ENCODE measurements at regions not wholly inside any gene's neighbourhood (a gene's known extent, or its start where the extent isn't known, plus 50 kb on each side); places are given as distances from the start of the nearest gene placed in this dataset.

DNA sequence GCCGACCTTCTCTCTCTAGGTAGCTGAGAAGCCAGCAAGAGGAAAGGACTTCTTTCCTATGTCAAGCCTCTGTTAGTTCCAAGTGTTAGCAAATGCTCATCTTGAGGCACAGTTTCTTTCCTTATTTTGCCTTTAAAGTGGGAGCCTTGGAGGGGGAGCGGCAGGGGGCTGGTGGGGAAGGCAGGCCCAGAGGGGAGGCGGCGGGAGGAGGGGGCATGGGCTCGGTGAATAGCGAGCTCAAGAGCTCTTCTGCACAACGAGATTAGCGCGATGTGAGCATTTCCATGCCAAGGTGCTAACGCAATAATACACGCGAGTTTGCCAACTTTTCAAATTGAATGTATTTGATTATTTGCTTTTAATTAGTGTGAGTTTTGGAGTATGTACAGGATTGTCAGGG, 372.6 kb downstream of the RPS6KC1 start:
- TF ChIP-seq CEBPB (IDR thresholded peaks at IDR 0.05): no peak
- TF ChIP-seq, protein P1, sequence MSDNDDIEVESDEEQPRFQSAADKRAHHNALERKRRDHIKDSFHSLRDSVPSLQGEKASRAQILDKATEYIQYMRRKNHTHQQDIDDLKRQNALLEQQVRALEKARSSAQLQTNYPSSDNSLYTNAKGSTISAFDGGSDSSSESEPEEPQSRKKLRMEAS (IDR thresholded peaks at IDR 0.05): no peak
- TF ChIP-seq EGR1 (IDR thresholded peaks at IDR 0.05): no peak
- TF ChIP-seq FOXM1 (IDR thresholded peaks at IDR 0.05; ENCODE audit: borderline replicate concordance, low read depth): no peak
- no peak for TF ChIP-seq CREB1 (IDR thresholded peaks at IDR 0.05; ENCODE audit: low read depth)
- TF ChIP-seq, protein P2, sequence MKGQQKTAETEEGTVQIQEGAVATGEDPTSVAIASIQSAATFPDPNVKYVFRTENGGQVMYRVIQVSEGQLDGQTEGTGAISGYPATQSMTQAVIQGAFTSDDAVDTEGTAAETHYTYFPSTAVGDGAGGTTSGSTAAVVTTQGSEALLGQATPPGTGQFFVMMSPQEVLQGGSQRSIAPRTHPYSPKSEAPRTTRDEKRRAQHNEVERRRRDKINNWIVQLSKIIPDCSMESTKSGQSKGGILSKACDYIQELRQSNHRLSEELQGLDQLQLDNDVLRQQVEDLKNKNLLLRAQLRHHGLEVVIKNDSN (IDR thresholded peaks at IDR 0.05): no peak
- TF ChIP-seq RAD21 (IDR thresholded peaks at IDR 0.05; ENCODE audit: low read depth): no peak
- no peak for TF ChIP-seq ZBTB7A (IDR thresholded peaks at IDR 0.05; ENCODE audit: low read depth)
- no peak for TF ChIP-seq TEAD4 (IDR thresholded peaks at IDR 0.05)
- no peak for TF ChIP-seq EP300 (IDR thresholded peaks at IDR 0.05; ENCODE audit: borderline replicate concordance)
- no peak for TF ChIP-seq NFIC (IDR thresholded peaks at IDR 0.05)
- TF ChIP-seq, protein P3, sequence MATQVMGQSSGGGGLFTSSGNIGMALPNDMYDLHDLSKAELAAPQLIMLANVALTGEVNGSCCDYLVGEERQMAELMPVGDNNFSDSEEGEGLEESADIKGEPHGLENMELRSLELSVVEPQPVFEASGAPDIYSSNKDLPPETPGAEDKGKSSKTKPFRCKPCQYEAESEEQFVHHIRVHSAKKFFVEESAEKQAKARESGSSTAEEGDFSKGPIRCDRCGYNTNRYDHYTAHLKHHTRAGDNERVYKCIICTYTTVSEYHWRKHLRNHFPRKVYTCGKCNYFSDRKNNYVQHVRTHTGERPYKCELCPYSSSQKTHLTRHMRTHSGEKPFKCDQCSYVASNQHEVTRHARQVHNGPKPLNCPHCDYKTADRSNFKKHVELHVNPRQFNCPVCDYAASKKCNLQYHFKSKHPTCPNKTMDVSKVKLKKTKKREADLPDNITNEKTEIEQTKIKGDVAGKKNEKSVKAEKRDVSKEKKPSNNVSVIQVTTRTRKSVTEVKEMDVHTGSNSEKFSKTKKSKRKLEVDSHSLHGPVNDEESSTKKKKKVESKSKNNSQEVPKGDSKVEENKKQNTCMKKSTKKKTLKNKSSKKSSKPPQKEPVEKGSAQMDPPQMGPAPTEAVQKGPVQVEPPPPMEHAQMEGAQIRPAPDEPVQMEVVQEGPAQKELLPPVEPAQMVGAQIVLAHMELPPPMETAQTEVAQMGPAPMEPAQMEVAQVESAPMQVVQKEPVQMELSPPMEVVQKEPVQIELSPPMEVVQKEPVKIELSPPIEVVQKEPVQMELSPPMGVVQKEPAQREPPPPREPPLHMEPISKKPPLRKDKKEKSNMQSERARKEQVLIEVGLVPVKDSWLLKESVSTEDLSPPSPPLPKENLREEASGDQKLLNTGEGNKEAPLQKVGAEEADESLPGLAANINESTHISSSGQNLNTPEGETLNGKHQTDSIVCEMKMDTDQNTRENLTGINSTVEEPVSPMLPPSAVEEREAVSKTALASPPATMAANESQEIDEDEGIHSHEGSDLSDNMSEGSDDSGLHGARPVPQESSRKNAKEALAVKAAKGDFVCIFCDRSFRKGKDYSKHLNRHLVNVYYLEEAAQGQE (IDR thresholded peaks at IDR 0.05; ENCODE audit: low read depth): no peak
- TF ChIP-seq TAF1 (IDR thresholded peaks at IDR 0.05; ENCODE audit: low read depth): no peak
- no peak for TF ChIP-seq YY1 (IDR thresholded peaks at IDR 0.05; ENCODE audit: low read depth)
- no peak for TF ChIP-seq TCF12 (IDR thresholded peaks at IDR 0.05; ENCODE audit: low read depth)

DNA sequence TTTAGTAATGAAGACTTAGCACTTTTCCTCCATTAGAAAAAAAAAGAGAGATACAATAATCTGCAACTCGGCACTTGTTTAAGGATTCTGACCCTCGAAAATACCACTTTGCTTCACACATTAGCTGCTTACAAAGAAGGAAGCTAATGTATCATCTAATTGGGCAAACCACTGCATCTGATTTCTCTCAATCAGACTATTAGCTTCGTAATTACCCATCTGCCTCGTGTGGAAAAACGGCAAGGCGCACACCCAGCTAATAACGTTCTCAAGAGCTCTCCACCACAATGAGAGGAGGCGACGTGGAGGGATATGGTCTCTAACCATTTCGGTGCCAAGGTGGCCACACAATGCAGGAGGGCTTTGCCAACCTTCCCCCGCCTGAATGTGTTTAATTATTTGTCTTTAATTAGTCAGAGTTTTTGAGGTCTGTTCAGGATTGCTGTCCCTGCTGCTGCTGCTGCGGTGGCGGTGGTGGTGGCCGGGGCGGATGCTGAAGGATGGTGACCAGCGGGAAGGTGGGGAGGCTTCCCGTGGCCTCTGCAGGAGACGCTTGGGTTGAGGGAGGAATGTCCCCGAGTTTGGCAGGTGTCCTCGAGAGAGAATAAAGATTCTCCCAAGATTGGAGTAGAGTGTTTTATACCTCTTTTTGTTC, 374.5 kb downstream of the RPS6KC1 start:
- TF ChIP-seq TCF12 (IDR thresholded peaks at IDR 0.05; ENCODE audit: low read depth) (no peak), TAF1 (IDR thresholded peaks at IDR 0.05; ENCODE audit: low read depth) (no peak), CEBPB (IDR thresholded peaks at IDR 0.05) (no peak)

DNA sequence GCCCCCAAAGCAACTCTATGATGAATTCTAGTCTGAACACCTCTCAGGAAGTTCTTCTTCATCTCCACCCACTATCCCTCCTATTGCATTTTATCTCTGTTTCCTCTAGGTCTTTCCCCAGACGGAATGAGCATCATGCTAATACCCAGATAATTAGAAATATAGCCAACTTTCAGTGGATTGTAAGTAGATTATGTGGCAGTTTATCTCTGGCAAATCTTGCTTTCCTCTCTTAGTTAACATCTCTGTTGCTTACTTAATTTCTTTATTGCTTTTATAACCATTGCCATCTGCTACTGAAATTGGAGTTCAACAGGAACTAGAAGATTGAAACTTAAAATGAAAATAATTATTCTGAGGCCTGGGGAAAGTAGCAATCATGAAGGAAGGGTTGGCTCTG, 378.6 kb downstream of the RPS6KC1 start:
- TF ChIP-seq YY1 (IDR thresholded peaks at IDR 0.05; ENCODE audit: low read depth): no peak
- no peak for TF ChIP-seq TEAD4 (IDR thresholded peaks at IDR 0.05)

DNA sequence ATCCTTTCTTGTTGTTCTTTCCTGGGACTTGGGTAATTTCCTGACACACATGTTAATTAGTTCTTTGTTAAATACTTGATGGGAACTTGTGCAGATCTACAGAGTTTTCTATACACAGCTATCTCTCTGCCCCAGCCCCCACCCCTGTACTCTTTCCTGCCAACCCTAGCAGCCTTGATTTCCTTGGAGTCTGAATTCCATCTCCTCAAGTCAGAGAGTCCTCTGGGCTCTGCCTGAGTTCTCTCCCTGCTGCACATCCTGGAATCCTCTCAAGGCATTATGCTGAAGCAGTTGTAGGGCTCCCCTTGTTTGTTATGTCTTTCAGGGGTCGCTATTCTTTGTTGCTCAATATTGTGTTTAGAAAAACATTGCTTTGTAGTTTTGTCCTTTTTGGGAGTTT, 384.7 kb downstream of the RPS6KC1 start:
- TF ChIP-seq TAF1 (IDR thresholded peaks at IDR 0.05; ENCODE audit: low read depth): no peak
- TF ChIP-seq, protein P3 (IDR thresholded peaks at IDR 0.05; ENCODE audit: low read depth): no peak
- no peak for TF ChIP-seq EP300 (IDR thresholded peaks at IDR 0.05; ENCODE audit: borderline replicate concordance)
- TF ChIP-seq, protein P1 (IDR thresholded peaks at IDR 0.05): no peak
- no peak for TF ChIP-seq TEAD4 (IDR thresholded peaks at IDR 0.05)
- TF ChIP-seq NFIC (IDR thresholded peaks at IDR 0.05): no peak
- TF ChIP-seq, protein P2 (IDR thresholded peaks at IDR 0.05): no peak
- no peak for TF ChIP-seq YY1 (IDR thresholded peaks at IDR 0.05; ENCODE audit: low read depth)
- no peak for TF ChIP-seq CREB1 (IDR thresholded peaks at IDR 0.05; ENCODE audit: low read depth)
- TF ChIP-seq FOXM1 (IDR thresholded peaks at IDR 0.05; ENCODE audit: borderline replicate concordance, low read depth): no peak
- TF ChIP-seq EGR1 (IDR thresholded peaks at IDR 0.05): no peak
- no peak for TF ChIP-seq TCF12 (IDR thresholded peaks at IDR 0.05; ENCODE audit: low read depth)
- no peak for TF ChIP-seq CEBPB (IDR thresholded peaks at IDR 0.05)
- TF ChIP-seq ZBTB7A (IDR thresholded peaks at IDR 0.05; ENCODE audit: low read depth): no peak
- no peak for TF ChIP-seq RAD21 (IDR thresholded peaks at IDR 0.05; ENCODE audit: low read depth)

DNA sequence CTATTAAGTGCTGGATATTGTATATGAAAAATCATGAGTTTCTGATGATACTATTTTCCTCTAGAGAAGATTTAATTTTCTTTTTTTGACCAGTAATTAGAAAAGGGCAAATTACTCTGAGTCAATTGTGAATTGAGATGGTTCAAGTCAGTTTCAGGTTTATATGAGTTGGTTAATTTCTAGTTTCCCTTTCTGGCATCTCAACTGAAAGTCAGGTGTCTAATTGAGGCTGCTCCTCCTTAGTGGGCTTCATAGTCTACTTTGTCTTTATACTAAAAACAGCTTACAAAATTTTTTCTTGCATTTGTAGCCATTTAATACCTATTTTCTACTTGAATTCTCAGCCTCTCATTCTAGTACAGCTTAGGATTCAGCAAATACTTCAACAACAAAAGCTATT, 387.3 kb downstream of the RPS6KC1 start:
- TF ChIP-seq RAD21 (IDR thresholded peaks at IDR 0.05; ENCODE audit: low read depth) (no peak), TAF1 (IDR thresholded peaks at IDR 0.05; ENCODE audit: low read depth) (no peak), ZBTB7A (IDR thresholded peaks at IDR 0.05; ENCODE audit: low read depth) (no peak), CEBPB (IDR thresholded peaks at IDR 0.05) (no peak), TEAD4 (IDR thresholded peaks at IDR 0.05) (no peak), NFIC (IDR thresholded peaks at IDR 0.05) (no peak), EP300 (IDR thresholded peaks at IDR 0.05; ENCODE audit: borderline replicate concordance) (no peak), FOXM1 (IDR thresholded peaks at IDR 0.05; ENCODE audit: borderline replicate concordance, low read depth) (no peak)
- TF ChIP-seq, protein P3 (IDR thresholded peaks at IDR 0.05; ENCODE audit: low read depth): no peak
- TF ChIP-seq, protein P2 (IDR thresholded peaks at IDR 0.05): no peak
- TF ChIP-seq, protein P1 (IDR thresholded peaks at IDR 0.05): no peak

All from Ishikawa (cell line).